GM21367 (cell line): ENCODE measurements at regions not wholly inside any gene's neighbourhood (a gene's known extent, or its start where the extent isn't known, plus 50 kb on each side); places are given as distances from the start of the nearest gene placed in this dataset.

Source experiments
- ATAC-seq: cut with Tn5 transposase; IDR thresholded peaks from one replicate; pipeline ENCODE4 v1.9.1; 2021; ENCODE audit not compliant: unreplicated experiment

DNA sequence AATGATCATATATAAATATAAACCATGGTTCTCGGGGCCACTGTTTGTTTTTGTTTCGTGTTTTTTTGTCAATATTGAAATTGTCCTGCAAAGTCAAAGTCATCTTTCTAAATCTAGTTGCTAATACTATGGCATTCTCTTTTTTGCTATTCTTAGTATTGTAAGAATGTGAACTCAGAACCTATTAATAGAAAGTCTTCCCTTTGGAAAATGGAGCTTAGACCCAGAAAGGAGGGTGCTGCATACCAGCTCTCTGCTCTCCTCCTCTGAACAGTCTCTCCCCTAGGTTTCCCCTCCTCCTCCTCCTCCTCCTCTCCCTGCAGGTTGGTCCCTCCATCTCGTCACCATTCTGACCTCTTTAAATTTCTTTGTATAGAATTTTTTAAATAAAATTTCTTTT is 150.4 kb upstream of the CCN2 start:
- ATAC-seq: no peak

DNA sequence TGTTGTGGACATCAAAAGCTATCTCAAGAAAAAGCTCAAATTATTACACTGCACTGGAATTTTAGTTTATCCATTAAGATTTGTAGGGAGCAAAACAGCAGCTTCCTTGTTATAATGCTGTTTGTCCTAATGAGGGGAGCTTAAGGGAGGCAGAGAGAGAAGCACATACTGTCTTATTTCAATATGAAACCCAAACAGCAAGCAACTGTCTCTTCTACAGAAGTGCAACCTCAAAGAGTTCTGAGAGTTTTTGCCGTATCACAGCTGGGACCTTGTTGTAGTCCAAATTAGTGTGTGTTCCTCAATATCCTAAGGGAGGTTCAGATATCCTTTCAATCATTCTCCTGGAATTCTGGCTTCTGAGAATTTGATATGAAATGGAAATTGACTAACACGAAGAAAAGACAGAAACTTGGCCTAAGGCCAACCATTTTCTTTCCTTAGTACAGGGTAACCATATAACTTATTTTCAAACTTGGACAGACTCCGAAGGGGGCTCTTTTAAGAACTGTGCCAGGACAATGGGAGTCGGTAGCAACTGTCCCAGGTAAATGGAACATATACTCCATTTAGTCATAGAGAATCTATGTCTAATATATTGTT is 149.3 kb upstream of the CCN2 start:
- no peak for ATAC-seq

DNA sequence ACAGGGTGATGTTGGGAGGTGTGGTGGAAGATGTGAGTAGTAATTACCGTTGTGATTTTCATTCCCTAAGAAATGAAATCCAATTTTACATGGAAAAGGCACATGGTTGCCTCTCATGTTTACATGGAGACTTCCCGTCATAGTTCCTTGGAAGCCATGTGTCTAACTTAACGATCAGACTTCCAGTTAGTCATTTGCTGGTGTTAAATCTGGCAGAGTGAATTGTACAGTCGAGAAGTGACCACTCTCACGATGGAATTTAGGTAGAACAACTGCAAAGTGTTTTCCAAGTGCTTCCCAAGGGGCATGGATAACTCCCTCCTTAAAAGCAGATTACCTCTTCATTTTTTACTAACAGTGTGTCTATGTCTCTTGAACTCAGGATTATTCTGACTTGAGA is 145.8 kb upstream of the CCN2 start:
- no peak for ATAC-seq

DNA sequence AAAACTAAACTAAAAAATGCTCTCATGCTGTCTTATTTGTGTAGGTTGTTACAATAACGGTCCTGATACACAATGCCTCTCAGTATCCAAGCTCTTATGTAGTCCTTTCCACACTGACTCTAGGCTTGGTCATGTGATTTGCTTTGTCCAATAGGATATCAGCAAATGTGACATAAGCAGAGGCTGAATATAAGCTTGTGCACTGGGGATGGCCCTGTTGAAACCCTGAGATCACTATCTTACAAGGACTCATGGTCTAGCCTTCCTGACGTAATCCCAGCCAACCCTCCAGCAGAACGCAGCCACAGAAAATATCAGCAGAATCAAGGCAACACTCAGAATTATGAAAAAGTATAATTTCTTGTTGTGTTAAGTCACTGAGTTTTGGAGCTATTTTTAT is 145.1 kb upstream of the CCN2 start:
- no peak for ATAC-seq

DNA sequence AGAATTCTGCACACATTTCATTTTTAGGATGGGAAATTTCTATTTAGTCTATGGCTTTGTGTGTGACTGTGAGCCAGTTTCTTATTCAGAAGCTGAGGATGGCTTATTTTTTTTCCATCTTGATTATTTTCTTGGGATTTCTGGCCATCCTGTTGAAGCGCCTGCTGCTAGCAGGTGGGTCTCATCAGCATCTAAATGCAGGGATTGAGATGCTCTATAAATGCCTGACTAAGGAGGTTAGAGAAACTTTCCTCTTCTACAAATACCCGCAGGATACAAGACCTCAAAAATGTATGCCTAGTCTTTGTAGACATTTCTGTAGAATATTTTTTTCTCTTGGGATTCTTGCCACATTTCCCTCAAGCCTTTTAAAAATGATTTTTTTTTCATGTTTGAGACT is 138.0 kb upstream of the CCN2 start:
- ATAC-seq: no peak

- ATAC-seq: no peak
Measured at GRCh38 chr6:132088150-132088549, 137.0 kb upstream of the CCN2 start.

DNA sequence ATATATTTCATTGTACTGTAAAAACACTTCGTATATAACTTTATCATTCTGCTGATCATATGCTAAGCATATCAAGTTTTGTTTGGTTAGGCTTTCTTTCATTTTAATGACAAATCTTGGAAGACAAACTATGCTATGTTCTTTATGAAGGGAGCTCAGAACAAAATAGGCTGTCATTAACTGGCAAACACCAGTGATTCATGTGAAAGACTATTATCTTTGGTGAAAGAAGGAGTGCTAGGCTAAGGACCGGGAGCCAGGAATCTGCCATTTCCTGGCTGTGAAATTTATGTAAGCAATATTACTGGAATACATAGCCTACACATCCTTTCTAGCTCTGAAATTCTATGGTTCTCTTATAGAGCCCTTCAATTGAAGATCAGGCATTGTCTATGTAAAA is 136.2 kb upstream of the CCN2 start:
- ATAC-seq: no peak

GRCh38 chr6:132085731-132086130 is 134.6 kb upstream of the CCN2 start:
- ATAC-seq: no peak

- peak; percentile 95 for ATAC-seq
Measured at GRCh38 chr6:132084811-132085509, 133.8 kb upstream of the CCN2 start.

DNA sequence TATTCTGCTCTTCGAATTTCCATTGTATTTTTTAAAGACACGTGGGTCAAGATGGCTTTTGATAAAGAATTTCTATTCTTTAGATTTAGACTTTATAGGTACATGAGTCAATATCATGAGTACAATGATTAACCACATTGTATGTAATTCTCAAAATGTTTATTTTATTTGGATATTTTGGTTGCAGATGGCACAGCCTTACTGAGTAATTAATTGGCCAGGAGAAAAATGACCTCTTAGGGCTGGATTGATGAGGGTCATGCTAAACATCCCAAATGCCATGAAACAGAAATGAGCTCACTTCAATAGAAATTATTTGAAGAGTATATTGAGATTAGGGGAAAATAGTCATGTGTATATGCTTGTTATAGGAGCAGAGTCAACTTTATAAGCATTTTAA is 131.2 kb upstream of the CCN2 start:
- no peak for ATAC-seq

DNA sequence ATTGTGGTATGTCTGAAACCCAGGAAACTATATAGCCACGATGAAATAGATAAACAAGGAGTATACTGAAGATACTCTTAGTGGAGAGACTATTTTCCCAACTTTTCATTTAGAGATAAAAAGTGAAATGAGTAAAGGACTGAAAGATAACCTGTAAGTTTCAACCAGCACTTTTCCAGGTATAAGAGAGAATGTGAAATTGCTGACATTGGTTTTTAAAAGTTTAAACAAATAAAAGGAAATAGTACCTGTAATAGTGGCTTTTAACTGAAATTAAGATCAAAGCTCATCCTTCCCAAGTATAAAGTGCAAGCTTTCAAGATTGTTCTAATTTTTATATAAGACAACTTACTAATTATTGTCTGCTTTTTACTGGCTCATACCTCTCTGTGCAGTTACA is 130.2 kb upstream of the CCN2 start:
- ATAC-seq: no peak

GRCh38 chr6:132079286-132079685 is 128.1 kb upstream of the CCN2 start:
- no peak for ATAC-seq

GRCh38 chr6:132076452-132076851 is 125.3 kb upstream of the CCN2 start:
- no peak for ATAC-seq

- ATAC-seq: no peak
Measured at GRCh38 chr6:132072831-132073230, 121.7 kb upstream of the CCN2 start.

DNA sequence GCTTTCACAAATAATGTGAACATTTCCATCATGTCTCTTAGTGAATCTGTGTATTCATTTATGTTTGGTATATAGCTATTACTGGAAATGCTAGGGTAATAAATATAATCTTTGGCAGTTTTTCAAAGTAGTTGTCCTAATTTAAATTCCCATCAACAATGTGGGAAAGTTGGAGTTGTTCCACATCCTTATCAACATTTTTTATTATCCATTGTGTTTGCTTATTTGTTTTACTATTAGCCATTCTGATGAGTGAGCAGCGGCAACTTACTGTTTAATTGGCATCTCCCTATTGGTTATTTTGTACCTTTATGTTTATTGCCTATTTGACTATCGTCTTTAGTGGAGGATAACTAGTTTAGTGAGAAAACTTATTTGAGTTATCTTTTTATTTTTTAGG is 121.1 kb upstream of the CCN2 start:
- ATAC-seq: no peak

DNA sequence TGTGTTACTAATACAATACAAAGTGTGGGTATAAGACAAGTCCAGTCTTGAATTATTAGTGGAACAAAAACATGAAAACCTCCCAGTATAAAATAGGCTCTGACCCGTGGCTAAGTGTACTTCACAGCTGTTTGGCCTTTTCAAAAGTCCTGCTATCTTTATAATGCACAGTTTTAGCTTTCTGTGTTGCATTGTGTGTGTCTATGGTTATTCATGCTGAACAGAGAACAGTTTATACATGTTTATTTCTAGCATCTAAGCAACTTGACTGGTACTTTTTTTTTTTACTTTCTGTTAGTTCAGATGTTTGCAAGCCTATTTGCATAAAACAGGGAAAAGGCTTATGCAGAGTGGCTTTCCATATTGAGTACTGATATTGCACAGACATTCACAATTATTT is 119.2 kb upstream of the CCN2 start:
- ATAC-seq: peak; percentile 45

DNA sequence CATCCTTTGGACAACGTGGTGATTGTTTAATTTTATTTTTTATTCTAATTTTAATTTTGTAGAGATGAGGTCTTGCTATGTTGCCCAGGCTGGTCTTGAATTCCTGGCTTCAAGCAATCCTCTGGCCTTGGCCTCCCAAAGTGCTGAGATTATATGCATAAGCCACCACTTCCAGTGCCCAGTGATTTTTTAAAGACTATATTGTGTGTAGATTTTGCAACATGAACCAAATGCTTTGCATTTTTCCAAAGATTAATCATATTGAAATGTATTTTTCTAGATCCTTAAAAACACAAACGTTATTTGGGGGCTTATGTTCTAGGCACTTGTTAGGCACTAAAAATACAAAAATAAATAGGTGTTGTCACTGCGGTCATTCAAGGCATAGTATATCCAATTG is 117.6 kb upstream of the CCN2 start:
- no peak for ATAC-seq

DNA sequence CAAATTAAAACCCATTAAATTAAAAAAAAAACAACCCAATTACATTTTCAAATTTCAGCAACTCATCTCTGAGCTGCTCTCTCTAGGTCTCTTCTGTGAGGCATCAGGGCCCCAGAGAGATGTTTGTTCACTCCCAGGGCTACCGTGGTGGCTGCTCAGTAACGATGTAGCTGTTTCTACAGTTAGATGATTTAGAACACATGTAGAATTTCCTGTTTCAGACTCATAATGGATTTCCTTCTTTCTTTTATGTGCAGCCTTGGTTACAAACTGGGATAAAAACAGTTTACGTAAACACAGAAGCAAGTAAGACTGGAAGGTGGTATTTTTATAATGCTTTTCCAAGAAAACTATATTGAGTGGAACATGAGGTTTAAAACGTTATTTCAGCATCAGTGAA is 116.1 kb upstream of the CCN2 start:
- ATAC-seq: no peak

GRCh38 chr6:132065556-132065955 is 114.4 kb upstream of the CCN2 start:
- ATAC-seq: no peak

DNA sequence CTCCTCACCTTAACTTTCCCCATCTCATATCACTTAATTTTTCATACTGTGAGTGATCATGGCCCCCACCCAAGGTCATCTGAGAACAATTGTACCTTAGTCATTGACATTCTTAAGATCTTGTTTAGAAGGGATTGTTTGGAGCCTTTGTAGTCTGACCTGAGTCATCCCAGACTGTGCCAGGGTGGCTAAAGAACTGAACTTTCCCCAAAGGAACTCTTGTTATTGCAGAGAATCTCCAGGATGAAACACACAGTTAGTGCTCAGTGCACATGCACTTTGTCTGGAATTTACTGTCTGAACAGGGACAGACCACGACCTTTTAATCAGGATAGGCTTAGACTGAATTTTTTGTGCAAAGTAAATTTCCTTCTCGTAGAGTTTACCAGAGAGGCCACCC is 112.6 kb upstream of the CCN2 start:
- no peak for ATAC-seq

- ATAC-seq: no peak
Measured at GRCh38 chr6:132063204-132063603, 112.0 kb upstream of the CCN2 start.

DNA sequence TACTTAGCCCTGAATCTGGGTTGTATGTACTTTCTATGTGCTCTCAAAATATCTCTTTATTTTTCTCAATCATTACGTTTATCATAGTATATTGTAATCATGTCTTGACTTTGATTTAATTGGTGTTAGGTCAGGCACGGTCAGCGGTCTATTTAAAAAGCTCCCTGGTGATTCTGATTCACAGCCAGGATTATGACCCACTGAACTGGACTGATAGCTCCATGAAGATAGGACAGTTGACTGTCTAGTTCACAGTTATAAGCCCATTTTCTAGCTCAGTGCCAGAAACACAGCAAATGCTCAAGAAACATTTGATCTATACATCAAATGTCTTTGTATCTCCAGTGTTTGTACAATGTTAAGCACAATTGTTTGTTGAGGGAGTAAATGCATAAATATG is 111.5 kb upstream of the CCN2 start:
- ATAC-seq: no peak

DNA sequence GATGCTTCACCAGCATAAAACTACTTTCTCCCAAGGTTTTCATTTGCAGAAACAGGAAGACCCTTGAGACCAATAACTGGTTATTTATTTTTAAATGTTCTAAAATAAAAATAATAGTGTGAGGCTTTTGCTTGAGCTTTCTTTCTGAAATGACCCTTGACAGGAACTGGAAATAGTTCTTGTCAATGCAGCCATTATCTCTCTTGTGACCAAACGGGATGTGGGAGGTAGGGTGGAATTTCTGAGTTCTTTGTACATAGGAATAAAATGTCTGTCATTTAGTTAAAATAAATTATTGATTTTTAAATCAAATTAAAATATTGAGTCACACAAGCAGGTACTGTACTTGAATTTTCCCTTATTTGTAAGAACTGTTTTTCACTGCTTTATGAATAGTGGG is 110.2 kb upstream of the CCN2 start:
- ATAC-seq: no peak
